Activated CD4-positive, alpha-beta T cell treated with anti-CD3 and anti-CD28 coated beads, Interleukin-2, Interleukin-4, amounts not matched to agents 100 ng/mL and 50 ng/mL, durations not matched to agents 16 hours and 8 hours (primary cell): ENCODE measurements at regions not wholly inside any gene's neighbourhood (a gene's known extent, or its start where the extent isn't known, plus 50 kb on each side); places are given as distances from the start of the nearest gene placed in this dataset.
"Not testable (repeated sequence)": the region's sequence is repeated elsewhere in the genome, so short reads cannot be mapped to it uniquely, and the experiment has no call there.

Experiments used
- DNase-seq: peaks from one replicate; pipeline ENCODE4 v3.0.0-alpha.2; 2020; ENCODE audit warnings: low spot score

DNA sequence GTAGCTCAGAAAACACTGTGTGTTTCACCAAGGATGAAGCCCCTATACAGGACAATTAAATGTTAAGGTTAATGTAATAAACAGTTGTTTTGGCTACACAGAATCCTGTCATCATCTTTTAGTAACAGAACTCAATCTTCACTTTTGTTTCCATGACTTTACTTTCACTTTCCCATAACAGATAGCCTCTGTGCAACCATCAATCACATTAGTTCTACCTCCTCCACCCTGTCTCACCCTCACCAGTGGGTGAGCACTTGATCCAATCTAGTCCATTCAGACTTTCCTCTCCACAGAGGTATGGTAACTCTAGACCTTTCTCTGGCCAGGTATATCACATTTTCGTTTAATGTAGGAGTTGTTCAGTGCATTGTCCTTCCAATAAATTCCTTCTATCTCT, 1018.5 kb downstream of the ADGRL2 start:
- DNase-seq, result no peak

DNA sequence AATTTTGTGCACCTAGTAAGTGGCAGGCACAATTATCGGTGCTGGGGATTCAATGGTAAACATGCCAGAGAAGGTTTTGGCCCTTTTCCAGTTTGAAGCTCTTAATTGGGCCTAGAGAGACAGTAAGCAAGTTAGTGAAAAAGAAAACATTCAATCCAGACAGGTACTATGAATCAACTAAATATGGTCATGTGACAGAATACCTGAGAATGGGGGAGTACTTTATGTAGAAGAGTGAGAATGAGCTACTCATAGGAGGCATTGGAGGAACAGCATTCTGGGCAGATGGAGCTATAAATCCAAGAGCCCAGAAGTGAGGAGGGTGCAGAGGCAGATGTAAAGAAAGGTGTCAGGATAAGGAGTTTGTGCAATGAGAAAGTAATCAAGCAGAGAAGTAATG, 1017.9 kb downstream of the ADGRL2 start:
- no peak for DNase-seq

DNA sequence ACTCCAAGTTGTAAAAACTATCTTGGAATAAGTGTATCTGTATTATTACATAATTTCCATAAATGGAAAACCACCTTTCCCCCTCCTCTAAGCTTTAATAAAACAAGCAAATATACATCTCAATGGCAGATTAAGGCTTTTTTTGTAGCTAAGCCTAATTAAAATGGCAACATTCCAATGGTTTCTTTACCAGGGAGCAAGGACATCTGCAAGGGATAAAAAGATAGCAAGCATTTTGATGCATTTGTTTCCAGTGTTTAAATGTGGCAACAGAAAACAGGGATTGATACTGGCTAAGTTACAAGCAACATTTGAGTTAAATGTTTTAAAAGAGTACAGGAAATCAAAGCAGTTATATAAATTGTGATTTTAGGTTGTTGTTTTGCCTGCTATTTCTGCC, 1012.7 kb downstream of the ADGRL2 start:
- no peak for DNase-seq

DNA sequence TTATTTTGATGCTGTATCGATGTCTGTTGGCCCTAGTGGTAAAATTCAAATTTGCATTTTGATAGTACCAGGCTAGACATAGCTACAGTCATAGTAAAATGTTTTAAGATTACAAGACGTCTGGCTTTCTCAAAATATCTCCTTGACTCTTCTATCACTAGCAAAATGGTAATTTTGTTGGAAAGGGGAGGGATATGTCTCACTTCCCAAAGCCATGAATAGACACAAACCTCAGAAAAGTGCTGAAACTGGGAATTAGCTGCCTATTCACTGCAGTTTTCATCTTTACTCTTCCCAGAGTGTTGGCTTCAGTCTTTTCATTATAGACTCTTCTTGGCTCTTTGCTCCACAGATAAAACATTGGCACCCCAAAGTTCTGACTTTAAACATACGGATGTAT, 1009.9 kb downstream of the ADGRL2 start:
- no peak for DNase-seq

DNA sequence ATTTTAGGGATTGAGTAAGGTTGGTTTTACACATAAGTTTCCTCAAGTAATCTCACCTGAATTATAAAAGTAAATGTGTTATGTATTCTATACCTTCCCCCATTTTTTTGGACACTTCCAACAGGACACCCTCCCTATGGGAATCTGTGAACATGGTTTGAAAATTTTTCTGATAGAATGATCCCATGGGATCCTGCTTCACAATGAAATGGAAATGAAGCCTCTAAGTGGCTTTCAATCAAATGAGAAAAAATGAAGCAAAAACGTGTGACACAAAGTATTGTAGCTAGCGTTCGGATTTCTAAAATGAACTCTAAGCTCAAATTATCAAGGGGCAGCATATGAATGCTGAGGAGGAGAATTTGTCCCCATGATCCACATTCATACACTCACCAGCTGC, 1006.8 kb downstream of the ADGRL2 start:
- no peak for DNase-seq

DNA sequence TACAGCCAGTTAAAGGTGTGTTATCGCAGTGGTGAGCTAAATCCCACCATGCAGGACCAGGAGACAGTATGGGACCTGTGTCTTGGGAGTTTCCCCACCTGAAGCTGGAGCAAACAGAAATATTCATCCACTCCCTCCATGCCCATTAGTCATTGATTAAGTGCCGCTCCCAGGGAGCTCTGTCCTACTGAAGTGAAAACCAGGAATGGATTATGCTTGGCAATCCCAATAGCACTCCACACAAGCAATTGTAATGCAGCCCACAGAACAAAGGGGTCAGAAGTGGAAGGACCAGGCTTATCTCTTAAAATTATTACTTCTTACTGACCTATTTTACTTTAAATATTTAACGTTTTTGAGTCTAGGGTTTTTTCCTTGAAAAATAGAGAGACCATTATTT, 1005.4 kb downstream of the ADGRL2 start:
- no peak for DNase-seq

DNA sequence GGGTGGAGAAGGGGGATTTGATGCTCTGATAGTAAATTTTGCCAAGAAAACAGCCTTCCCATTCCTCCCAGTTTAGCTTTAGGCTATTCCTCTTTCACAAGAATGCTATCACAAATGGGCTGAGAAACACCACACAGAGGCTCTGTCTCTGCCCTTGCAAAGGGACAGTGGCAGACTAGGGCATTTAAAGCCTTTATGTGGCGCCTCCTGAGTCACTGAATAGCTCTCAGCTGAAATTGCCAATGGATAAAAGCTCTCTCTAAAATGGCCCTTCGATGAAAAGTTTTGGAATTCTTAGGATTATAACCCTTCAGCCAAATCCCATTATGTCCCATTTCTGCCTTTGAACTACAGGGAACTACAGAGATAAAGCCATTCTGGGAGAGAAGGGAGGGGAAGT, 1000.4 kb downstream of the ADGRL2 start:
- no peak for DNase-seq

DNA sequence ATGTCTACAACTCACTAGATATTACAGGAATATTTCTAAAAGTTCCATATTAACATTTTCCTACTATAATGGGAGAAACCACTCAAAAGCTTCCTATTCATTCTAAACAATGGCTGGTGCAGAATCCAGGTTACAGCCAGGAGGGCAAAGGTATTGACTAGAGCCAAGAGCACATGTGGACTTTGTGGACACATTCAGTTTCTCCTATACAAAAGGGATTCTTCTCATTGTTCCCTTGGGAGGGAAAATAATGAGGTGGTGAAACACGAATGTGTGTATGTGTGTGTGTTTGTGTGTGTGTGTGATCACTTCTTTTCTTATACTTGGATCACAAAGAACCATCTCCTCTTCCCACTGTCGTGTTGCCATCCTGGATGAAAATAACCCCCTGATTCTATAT, 1000.0 kb downstream of the ADGRL2 start:
- no peak for DNase-seq

DNA sequence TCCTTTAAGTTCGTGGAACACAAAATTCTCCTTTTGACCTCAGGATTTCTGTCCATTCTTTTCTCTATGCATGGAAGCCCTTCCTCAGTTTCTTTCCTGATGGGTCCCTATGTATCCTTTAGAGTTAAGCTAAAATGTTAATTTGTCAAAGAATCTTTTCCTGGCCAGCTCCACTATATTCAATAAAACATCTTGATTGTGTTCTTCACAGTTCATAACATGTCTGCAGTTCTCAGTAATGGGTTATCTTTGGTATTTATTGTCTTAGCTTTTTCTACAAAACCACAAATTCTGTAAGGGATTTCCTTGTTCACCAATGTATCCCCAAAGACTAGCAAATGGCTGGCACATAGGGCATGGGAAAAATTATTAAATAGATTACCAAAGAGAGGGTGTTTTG, 998.5 kb downstream of the ADGRL2 start:
- DNase-seq, result no peak

DNA sequence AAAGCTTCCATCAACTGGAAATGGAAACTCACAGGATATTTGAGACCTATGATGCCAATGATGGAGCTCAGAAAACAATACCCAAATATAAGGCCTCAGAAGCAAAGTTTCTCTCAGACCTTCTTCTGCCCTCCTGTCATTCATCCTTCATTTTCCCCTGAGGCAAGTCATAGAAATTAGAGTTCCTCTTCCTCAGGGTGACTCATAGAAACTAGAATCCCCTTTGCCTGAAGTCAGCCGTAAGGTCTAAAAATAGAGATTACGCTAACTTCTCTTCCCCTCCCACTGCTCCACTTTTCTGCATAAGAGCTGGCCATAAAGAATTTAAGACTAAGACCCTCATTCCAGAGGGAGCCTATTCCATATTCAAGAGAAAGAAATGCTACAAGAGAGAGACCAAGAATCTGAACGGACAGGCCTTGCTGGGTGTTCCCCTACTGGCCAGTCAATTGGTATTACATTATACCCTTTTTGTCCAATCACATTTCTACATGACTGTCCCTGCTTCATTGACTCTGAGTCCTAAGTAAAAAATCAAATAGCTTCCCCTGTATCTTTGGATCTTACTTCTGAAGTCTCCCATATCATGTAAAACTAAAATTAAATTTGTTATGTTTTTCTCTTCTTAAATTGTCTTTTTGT, 994.9 kb downstream of the ADGRL2 start:
- no peak for DNase-seq

DNA sequence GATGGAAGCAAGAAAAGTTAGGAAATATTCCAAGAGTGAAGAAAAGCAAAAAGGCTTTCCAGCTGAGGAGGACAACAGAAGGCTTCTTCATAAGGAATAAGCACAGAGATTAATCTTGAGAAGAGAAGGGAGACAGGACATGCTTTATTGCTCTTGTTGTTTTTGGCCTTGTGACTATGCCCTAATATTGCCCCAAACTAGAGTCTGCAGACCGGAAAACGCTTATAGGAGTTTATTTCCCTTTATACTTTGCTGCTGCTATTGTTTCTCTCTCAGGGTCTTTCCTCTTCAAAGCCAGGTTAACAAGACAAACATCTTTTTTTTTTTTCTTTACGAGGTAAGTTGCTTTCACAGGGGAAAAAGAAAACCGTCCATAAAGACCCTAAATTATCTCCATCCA, 991.4 kb downstream of the ADGRL2 start:
- no peak for DNase-seq

DNA sequence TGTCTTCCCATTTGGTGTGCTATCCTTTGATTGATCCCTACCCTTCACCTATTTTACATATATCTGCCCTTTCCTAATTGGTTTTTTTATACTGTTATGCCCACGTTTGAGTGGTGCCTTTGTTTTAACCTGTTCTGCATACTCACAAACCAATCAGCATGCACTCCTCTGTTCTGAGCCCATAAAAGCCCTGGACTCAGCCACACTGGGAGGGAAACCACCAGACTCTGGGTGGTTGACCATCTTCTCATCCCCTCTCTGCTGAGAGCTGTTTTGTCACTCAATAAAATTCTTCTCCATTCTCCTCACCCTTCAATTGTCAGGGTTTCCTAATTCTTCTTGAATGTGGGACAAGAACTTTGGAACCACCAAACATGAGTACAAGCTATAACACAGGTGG, 989.8 kb downstream of the ADGRL2 start:
- no peak for DNase-seq

DNA sequence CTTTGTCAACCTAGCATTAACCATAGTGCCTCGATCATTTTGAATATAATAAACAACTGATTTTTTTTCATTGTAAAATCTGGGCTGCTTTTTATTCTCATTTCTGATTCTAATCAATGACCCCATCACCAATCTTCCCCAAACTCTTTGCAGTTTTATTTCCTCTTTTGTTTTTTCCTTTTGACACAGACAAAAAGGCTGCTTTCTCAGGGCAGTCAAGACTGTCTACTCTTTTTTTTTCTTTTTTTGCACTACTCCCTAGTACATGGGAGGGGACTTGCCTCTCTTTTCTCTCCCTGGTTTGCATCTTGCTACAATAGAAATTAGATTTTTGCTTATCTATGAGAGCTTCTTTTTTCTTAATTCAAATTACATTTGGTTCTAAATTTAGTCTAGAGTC, 987.9 kb downstream of the ADGRL2 start:
- DNase-seq, result no peak

DNA sequence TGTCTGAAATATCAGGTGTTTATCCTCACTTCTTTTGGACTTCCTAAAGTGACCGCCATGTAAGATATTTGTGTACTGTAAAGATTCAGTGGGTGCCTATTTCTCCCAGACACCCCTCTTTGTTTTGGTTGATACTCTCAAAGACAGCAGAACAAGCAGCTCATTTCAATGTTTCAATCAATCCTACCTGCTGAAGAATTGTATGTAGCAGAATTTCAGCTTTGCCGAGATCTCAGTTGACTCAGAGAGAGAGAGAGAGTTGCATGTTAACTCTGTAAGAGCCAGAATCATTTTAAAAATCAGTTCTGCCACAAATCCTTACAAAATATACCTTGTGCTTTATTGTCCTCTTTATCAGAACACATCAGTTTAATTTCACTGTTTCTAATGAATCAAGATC, 987.3 kb downstream of the ADGRL2 start:
- DNase-seq, result no peak

DNA sequence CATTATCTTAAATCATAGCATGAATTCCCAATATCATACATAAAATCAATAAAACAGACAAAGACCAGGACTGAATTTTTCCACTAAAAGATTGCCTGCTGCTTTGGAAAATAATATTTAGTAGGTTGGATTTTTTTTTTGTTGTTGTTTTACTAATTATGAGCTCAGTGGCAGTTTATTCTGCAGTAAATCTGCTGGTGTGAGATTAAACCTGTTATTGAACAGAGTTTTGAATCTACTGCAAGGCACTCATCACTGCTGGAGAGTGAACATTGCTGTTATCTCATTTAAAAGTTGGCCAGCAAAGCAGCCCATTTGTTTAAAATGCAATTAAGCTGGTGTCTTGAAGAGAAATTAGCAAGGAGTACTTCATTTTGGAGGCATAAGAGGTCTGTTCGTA, 986.1 kb downstream of the ADGRL2 start:
- no peak for DNase-seq

DNA sequence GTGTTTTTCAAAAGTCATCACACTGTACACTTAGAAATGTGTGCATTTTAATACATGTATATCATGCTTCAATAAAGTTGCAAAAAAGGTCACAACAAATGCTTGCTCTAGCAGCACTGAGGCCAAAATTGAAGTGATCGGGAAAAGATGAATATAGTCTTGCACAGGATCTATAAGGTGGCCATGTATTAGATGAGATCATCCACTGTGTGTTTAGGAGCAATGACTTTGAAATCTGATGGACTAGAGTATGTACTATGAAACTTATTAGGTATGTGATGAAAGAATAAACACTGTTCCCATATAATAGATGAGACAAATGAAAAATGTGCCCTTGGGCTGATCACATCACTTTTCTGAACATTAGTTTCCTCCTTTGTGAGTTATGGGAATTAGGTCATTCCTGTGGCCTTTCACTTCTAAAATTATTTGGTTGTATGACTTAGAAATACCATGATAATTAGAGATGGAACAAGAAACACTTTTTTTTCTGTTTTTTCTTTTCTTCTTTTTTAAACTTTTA, 984.6 kb downstream of the ADGRL2 start:
- DNase-seq, result no peak

DNA sequence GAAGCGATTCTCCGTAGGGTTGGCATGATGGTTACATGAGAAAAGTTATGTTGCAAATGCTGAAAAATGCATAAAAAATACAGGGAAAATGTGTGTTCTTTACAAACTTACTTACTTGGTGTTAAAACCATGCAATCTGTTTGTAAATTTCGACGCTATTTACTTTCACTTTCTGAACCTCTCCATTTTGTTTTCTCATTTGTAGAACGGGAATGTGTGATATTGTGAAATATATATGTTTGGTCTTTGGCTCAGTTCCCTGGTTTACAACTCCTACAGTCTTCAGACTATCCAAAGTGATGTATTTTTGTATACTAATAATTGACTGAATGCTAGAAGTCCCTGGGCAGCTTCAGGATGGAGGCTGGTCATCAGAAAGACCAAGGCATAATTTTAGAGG, 982.3 kb downstream of the ADGRL2 start:
- no peak for DNase-seq

DNA sequence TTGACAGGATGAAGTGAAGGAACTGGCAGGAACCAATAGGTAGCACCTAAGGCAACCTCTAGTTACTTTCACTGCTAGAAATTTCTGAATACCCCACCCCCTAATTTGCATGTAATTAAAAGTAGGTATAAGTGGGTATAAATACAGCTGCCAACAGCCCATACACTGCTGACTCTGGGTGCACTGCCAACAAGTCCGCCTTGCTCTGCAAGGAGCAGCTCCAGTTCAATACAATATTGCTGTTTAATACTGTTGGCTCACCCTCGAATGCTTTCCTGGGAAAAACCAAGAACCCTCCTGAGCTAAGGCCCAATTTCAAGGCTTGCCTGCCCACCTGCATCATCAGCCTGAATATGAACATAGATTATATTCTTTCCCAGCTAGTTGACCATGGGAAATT, 981.9 kb downstream of the ADGRL2 start:
- DNase-seq, result no peak

DNA sequence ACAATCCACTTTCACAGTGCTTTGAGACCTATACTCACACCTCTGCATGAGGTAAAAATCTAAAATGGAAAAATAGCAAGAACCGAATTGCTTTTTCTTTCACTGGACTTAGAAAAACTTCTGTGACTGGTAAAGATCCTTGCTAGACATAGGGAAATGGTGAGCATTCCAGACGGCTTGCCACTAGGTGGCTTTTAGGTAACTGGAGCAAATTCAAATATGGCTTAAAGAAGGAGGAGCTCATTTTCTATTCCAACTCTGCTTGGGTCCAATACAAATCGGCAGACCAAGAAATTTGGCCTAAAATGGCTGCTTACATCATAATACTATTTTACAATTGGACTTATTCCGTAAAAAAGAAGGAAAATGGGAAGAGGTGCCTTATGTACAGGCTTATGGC, 977.9 kb downstream of the ADGRL2 start:
- DNase-seq, result no peak

DNA sequence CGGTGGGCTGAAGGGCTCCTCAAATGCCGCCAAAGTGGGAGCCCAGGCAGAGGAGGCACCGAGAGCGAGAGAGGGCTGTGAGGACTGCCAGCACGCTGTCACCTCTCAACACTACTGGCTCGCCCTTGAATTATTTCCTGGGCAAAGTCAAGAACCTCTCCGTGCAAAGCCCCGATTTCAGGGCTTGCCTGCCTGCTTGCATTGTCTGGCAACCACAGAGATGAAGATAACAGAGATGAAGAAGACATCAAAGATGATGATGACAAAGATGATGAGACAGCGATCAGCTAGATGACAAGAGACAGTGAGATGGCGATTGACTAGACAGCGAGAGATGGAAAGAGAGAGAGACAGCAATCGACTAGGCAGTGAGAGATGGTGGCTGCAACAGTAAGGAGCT, 976.5 kb downstream of the ADGRL2 start:
- no peak for DNase-seq

DNA sequence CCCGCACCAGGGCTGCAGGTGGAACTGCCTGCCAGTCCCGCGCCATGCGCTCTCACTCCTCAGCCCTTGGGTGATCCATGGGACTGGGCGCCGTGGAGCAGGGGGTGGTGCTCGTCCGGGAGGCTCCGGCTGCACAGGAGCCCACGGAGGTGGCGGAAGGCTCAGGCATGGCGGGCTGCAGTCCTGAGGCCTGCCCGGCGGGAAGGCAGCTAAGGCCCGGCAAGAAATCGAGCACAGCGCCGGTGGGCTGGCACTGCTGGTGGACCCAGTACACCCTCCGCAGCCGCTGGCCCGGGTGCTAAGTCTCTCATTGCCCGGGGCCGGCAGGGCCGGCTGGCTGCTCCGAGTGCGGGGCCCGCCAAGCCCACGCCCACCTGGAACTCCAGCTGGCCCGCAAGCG, 976.0 kb downstream of the ADGRL2 start:
- not testable (repeated sequence) for DNase-seq

DNA sequence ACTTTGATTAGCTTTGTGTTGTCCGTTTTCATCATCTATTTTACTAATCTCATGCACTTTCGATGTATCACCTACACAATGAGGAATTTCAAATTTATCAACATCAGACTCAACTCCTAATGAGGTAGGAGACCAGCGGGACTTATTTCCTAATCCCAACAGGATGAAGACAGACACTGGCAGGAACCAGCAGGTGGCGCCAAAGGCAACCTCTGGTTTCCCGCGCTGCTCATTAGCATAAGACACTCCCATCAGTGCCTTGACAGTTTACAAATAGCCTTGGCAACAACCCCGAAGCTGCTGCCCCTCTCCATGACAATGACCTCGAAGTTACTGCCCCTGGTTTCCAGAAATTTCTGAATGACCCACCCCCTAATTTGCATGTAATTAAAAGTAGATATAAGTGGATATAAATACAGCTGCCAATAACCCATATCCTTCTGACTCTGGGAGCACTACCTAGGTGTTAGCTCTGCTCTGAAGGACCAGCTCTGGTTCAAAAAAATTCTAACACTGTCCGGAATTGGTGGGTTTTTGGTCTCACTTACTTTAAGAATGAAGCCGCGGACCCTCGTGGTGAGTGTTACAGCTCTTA, 974.8 kb downstream of the ADGRL2 start:
- DNase-seq, result peak; percentile 15

DNA sequence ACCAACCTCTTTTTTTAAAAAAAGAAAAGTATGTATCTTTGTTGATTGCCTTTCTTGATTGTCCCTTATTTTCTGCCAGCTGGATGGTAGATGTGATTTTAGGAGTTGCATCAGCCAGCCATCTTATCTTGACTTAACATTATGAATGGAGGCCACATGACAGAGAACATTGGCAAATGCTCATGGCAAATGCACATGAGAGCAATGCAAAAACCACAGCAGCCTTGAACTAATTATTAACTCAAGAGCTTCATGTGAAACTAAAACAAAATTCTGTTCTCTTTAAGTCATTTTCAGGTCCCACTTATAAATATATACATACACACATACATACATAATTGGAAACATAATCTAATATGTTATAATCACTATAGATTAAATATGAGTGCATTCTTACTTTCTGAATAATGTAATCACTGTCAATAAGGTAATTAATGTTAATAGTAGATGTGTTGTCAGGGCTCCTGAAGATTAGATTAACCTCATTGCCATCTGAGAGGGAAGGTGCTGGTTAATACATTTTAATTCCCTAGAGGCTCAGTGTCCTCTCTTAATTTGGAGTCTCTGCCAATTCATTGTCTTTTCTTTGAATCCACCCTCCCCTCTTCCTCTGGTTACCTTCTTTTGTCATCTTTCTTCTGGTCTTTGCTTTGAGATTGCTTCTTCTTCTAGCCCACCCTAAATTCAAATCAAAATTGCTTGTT, 962.2 kb downstream of the ADGRL2 start:
- DNase-seq, result no peak

DNA sequence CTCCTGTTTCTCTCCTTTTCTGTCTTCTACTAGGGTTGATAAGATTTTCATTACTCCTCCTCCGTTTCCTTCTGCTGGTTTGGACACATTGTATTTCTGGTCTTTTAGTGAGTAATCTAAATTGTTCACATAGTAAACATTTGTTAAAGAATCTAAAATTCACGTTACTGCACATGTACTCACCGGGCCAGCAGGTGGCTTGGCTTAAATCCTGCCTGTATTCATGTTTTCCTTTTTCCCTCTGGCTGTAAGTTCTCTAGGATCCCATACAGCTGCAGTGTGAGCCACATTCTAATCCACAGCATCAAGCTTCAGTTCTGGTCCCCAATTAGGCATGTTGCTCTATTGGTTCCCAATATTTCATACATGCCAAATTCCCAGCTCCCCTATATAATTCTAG, 958.3 kb downstream of the ADGRL2 start:
- DNase-seq, result no peak
